Tibial artery (tissue), 4 donors: ENCODE measurements at regions not wholly inside any gene's neighbourhood (a gene's known extent, or its start where the extent isn't known, plus 50 kb on each side); places are given as distances from the start of the nearest gene placed in this dataset.

Experiments
- DNase-seq, 2 donors: peaks; one replicate each; pipeline ENCODE4 v3.0.0-alpha.2; 2019
- H3K27ac ChIP-seq, 2 donors: fragments of 200-600 bp; sonication (generic) in 1 of 2; 1 replicate in 1 of 2; 2 replicates in 1 of 2; pipeline ENCODE4 v1.5.1; 2018 to 2019; ENCODE audit warnings: mild to moderate bottlenecking in 1 of 2
- H3K27me3 ChIP-seq, 2 donors: fragments of 200-600 bp; sonication (generic) in 1 of 2; one replicate each; pipeline versions ENCODE4 v1.5.1 to v1.6.0; 2016 to 2019
- H3K36me3 ChIP-seq, 3 donors: fragments of 200-600 bp; sonication (generic) in 2 of 3; one replicate each; pipeline ENCODE4 v1.5.1; 2016 to 2019; ENCODE audit warnings: mild to moderate bottlenecking in 2 of 3
- H3K4me1 ChIP-seq, 4 donors: fragments of 200-600 bp; sonication (generic) in 2 of 4; 1 replicate in 3 of 4; 2 replicates in 1 of 4; pipeline ENCODE4 v1.5.1; 2016 to 2019
- H3K4me3 ChIP-seq, 2 donors: fragments of 200-600 bp; sonication (generic) in 1 of 2; 1 replicate in 1 of 2; 2 replicates in 1 of 2; pipeline ENCODE4 v1.5.1; 2018 to 2019; ENCODE audit warnings: mild to moderate bottlenecking in 2 of 2
- H3K9me3 ChIP-seq, 3 donors: fragments of 200-600 bp; sonication (generic) in 1 of 3; one replicate each; pipeline ENCODE4 v1.5.1; 2016 to 2019
- CTCF ChIP-seq, 2 experiments: fragments of 200-600 bp in 1 of 2; fragments of 450-650 bp in 1 of 2; IDR thresholded peaks; one replicate each; pipeline ENCODE4 v1.5.1; 2017 to 2019; ENCODE audit warnings: antibody characterized with exemption in 2 of 2, mild to moderate bottlenecking in 1 of 2, moderate library complexity in 1 of 2
- intact Hi-C: fragments of 100-400 bp; cut with DNase I; formaldehyde crosslinking; loops from one replicate; pipeline ENCODE4 v1.15.0; 2023; ENCODE audit warnings: low total_unique reads

- Histone ChIP-seq H3K36me3 (no peaks in the 10 kb centered on the region), H3K27me3 (no peaks in the 10 kb centered on the region), H3K4me1 (no peaks in the 10 kb centered on the region), H3K27ac (no peak overlapping the region), H3K9me3 (no peaks in the 10 kb centered on the region), H3K4me3 (no peak overlapping the region)
- intact Hi-C loops, result no loop called here
- DNase-seq, result no peak
- no peak for TF ChIP-seq CTCF (IDR thresholded peaks at IDR 0.05)
Observed at GRCh38 chr14:34187061-34187460, 236.2 kb upstream of the EGLN3 start.

- H3K9me3 ChIP-seq, result no peaks in the 10 kb centered on the region
- no peak overlapping the region for H3K27ac ChIP-seq
- H3K4me1 ChIP-seq, result no peaks in the 10 kb centered on the region
- intact Hi-C loops, result no loop called here
- no peak for TF ChIP-seq CTCF (IDR thresholded peaks at IDR 0.05)
- H3K36me3 ChIP-seq, result no peaks in the 10 kb centered on the region
- no peaks in the 10 kb centered on the region for H3K27me3 ChIP-seq
- H3K4me3 ChIP-seq, result no peak overlapping the region
- DNase-seq, result no peak
Observed at GRCh38 chr14:34184126-34184525, 233.3 kb upstream of the EGLN3 start.

GRCh38 chr14:34183478-34183877, 232.6 kb upstream of the EGLN3 start:
- H3K27ac ChIP-seq, result no peak overlapping the region
- TF ChIP-seq CTCF (IDR thresholded peaks at IDR 0.05), result no peak
- intact Hi-C loops, result no loop called here
- H3K4me1 ChIP-seq, result no peaks in the 10 kb centered on the region
- H3K36me3 ChIP-seq, result no peaks in the 10 kb centered on the region
- no peaks in the 10 kb centered on the region for H3K27me3 ChIP-seq
- no peak for DNase-seq
- H3K9me3 ChIP-seq, result no peaks in the 10 kb centered on the region
- H3K4me3 ChIP-seq, result no peak overlapping the region

- intact Hi-C loops, result no loop called here
- H3K27ac ChIP-seq, result no peak overlapping the region
- DNase-seq, result no peak
Observed at GRCh38 chr14:34181338-34181737, 230.5 kb upstream of the EGLN3 start.

GRCh38 chr14:34180869-34181268, 230.0 kb upstream of the EGLN3 start:
- H3K4me3 ChIP-seq, result no peak overlapping the region
- H3K36me3 ChIP-seq, result no peaks in the 10 kb centered on the region
- H3K4me1 ChIP-seq, result no peaks in the 10 kb centered on the region
- no peak for TF ChIP-seq CTCF (IDR thresholded peaks at IDR 0.05)
- no peak overlapping the region for H3K27ac ChIP-seq
- DNase-seq, result no peak
- no peaks in the 10 kb centered on the region for H3K9me3 ChIP-seq
- intact Hi-C loops, result no loop called here
- H3K27me3 ChIP-seq, result no peaks in the 10 kb centered on the region

More at GRCh38 chr14:34181338-34181737, 230.5 kb upstream of the EGLN3 start:
- Histone ChIP-seq H3K4me3 (no peak overlapping the region), H3K4me1 (no peaks in the 10 kb centered on the region), H3K9me3 (no peaks in the 10 kb centered on the region), H3K36me3 (no peaks in the 10 kb centered on the region), H3K27me3 (no peaks in the 10 kb centered on the region)
- TF ChIP-seq CTCF (IDR thresholded peaks at IDR 0.05), result no peak

GRCh38 chr14:34180434-34180833, 229.6 kb upstream of the EGLN3 start:
- intact Hi-C loops, result no loop called here
- Histone ChIP-seq H3K4me3 (no peak overlapping the region), H3K27ac (no peak overlapping the region), H3K9me3 (no peaks in the 10 kb centered on the region), H3K4me1 (no peaks in the 10 kb centered on the region), H3K36me3 (no peaks in the 10 kb centered on the region), H3K27me3 (no peaks in the 10 kb centered on the region)
- no peak for TF ChIP-seq CTCF (IDR thresholded peaks at IDR 0.05)
- no peak for DNase-seq
